ENCODE measurements at regions not wholly inside any gene's neighbourhood (a gene's known extent, or its start where the extent isn't known, plus 50 kb on each side); places are given as distances from the start of the nearest gene placed in this dataset.

DNA sequence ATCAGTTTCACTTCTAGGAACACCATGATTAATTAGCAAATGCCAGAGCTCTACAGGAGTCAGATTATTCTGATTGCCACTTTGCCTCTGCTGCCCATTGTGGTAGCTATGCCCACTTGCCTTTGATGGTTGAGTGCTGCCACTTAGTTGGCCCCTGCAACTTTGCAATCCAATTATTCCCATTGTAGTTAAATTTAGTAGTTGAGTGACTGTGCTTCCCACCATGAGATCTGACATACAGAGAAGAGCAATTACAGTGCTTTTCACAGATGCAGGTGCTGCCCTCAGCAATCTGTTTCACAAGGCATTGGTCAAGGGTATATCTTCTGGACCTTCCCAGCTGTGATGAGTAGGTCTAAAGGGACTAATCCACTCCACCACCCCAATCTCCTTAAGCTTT lies 468.4 kb upstream of the RGS6 start:
- TF ChIP-seq, protein P1, sequence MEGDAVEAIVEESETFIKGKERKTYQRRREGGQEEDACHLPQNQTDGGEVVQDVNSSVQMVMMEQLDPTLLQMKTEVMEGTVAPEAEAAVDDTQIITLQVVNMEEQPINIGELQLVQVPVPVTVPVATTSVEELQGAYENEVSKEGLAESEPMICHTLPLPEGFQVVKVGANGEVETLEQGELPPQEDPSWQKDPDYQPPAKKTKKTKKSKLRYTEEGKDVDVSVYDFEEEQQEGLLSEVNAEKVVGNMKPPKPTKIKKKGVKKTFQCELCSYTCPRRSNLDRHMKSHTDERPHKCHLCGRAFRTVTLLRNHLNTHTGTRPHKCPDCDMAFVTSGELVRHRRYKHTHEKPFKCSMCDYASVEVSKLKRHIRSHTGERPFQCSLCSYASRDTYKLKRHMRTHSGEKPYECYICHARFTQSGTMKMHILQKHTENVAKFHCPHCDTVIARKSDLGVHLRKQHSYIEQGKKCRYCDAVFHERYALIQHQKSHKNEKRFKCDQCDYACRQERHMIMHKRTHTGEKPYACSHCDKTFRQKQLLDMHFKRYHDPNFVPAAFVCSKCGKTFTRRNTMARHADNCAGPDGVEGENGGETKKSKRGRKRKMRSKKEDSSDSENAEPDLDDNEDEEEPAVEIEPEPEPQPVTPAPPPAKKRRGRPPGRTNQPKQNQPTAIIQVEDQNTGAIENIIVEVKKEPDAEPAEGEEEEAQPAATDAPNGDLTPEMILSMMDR (IDR thresholded peaks at IDR 0.05): no peak
- no peak for TF ChIP-seq POLR2A (IDR thresholded peaks at IDR 0.05)

Data from body of pancreas (tissue), 4 donors.